Keratinocyte (primary cell): ENCODE measurements at regions not wholly inside any gene's neighbourhood (a gene's known extent, or its start where the extent isn't known, plus 50 kb on each side); places are given as distances from the start of the nearest gene placed in this dataset.

Source experiments
- EZH2 ChIP-seq: IDR thresholded peaks from one replicate; pipeline ENCODE4 v1.6.1; 2012; ENCODE audit warnings: inconsistent platforms, mild to moderate bottlenecking, low read length, moderate library complexity
- TF ChIP-seq, protein P1 (sequence below), 3 experiments: IDR thresholded peaks in 1 of 3; conservative IDR thresholded peaks in 1 of 3; optimal IDR thresholded peaks in 1 of 3; 2 replicates in 2 of 3; 3 replicates in 1 of 3; pipeline versions ENCODE3 to v1.5.1; 2011; ENCODE audit warnings: low read length in 3 of 3, mild to moderate bottlenecking in 3 of 3, moderate library complexity in 2 of 3, control low read depth in 1 of 3, inconsistent platforms in 1 of 3; ENCODE audit not compliant: insufficient read depth in 2 of 3; ENCODE audit errors: extremely low read depth in 1 of 3

DNA sequence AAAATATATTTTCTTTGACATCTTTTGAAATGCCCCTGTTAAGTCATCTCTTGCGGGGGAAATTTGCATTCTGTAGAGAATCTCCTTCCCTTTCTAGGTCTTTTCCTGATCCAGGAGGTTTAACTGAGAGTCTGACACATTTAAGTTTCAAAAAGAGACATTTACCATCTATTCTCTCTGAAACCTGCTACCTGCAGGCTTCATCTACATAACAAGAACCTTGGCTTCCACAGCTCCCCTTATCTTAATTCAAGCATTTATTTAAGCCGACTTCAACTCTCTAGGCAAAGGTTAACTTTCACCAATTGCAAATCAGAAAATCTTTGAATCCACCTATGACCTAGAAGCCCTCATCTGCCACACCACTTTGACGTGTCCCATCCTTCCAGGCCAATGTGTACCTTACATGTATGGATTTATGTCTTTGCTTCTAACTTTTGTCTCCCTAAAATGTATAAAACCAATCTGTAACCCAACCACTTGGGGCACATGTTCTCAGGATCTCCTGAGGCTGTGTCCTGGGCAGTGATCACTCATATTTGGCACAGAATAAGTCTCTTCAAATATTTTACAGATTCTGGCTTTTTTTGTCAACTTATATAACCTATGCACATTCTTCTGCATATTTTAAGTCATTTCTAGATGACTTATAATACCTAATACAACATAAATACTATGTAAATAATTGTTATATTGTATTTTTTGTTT is 666.7 kb downstream of the UTRN start:
- TF ChIP-seq, protein P1, sequence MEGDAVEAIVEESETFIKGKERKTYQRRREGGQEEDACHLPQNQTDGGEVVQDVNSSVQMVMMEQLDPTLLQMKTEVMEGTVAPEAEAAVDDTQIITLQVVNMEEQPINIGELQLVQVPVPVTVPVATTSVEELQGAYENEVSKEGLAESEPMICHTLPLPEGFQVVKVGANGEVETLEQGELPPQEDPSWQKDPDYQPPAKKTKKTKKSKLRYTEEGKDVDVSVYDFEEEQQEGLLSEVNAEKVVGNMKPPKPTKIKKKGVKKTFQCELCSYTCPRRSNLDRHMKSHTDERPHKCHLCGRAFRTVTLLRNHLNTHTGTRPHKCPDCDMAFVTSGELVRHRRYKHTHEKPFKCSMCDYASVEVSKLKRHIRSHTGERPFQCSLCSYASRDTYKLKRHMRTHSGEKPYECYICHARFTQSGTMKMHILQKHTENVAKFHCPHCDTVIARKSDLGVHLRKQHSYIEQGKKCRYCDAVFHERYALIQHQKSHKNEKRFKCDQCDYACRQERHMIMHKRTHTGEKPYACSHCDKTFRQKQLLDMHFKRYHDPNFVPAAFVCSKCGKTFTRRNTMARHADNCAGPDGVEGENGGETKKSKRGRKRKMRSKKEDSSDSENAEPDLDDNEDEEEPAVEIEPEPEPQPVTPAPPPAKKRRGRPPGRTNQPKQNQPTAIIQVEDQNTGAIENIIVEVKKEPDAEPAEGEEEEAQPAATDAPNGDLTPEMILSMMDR (optimal IDR thresholded peaks at IDR 0.05 in 1 of 3, IDR thresholded peaks at IDR 0.05 in 1 of 3, conservative IDR thresholded peaks at IDR 0.05 in 1 of 3; ENCODE audit: extremely low read depth in 1 of 3, insufficient read depth in 2 of 3, low read length in 3 of 3), result no peak
- TF ChIP-seq EZH2, result no peak
